Loucy (cell line): ENCODE measurements at regions not wholly inside any gene's neighbourhood (a gene's known extent, or its start where the extent isn't known, plus 50 kb on each side); places are given as distances from the start of the nearest gene placed in this dataset.

Experiments
- H2AFZ ChIP-seq: fragments of 200-600 bp; sonication (generic); 2 replicates; pipeline ENCODE4 v1.6.0; 2016; ENCODE audit warnings: antibody characterized with exemption, mild to moderate bottlenecking, low read length, moderate library complexity
- H3F3A ChIP-seq: fragments of 200-600 bp; 2 replicates; pipeline ENCODE4 v1.6.0; 2016; ENCODE audit warnings: antibody characterized with exemption, low read depth, mild to moderate bottlenecking
- H3K27me3 ChIP-seq: fragments of 200-600 bp; sonication (generic); 2 replicates; pipeline ENCODE4 v1.6.1; 2014; ENCODE audit warnings: low read length, mild to moderate bottlenecking; ENCODE audit not compliant: insufficient read depth, poor library complexity, severe bottlenecking
- H3K36me3 ChIP-seq: fragments of 200-600 bp; sonication (generic); 2 replicates; pipeline ENCODE4 v1.6.1; 2016; ENCODE audit warnings: low read length; ENCODE audit not compliant: insufficient read depth
- H3K4me1 ChIP-seq: fragments of 200-600 bp; sonication (generic); 2 replicates; pipeline ENCODE4 v1.5.1; 2014; ENCODE audit warnings: low read length, mild to moderate bottlenecking; ENCODE audit not compliant: insufficient read depth, poor library complexity, severe bottlenecking
- H3K4me2 ChIP-seq: fragments of 200-600 bp; sonication (generic); 2 replicates; pipeline ENCODE4 v1.6.0; 2014; ENCODE audit warnings: antibody characterized with exemption, low read length, low read depth, mild to moderate bottlenecking; ENCODE audit not compliant: poor library complexity, severe bottlenecking
- H3K4me3 ChIP-seq: fragments of 200-600 bp; sonication (generic); 2 replicates; pipeline ENCODE4 v1.5.1; 2014; ENCODE audit warnings: low read length, mild to moderate bottlenecking, mixed read lengths; ENCODE audit not compliant: poor library complexity, severe bottlenecking
- H3K79me2 ChIP-seq: fragments of 200-600 bp; sonication (generic); 2 replicates; pipeline ENCODE4 v1.6.1; 2014; ENCODE audit warnings: low read length; ENCODE audit not compliant: insufficient read depth
- H3K9ac ChIP-seq: fragments of 200-600 bp; sonication (generic); 2 replicates; pipeline ENCODE4 v1.6.0; 2014; ENCODE audit warnings: mild to moderate bottlenecking, low read depth, low read length, moderate library complexity; ENCODE audit not compliant: poor library complexity, severe bottlenecking
- H3K9me2 ChIP-seq: fragments of 200-600 bp; sonication (generic); replicated peaks from 2 replicates; pipeline ENCODE4 v1.6.1; 2016; ENCODE audit warnings: low read depth, low read length, mixed read lengths
- H3K9me3 ChIP-seq: fragments of 200-600 bp; sonication (generic); 2 replicates; pipeline ENCODE4 v1.6.1; 2014; ENCODE audit warnings: mild to moderate bottlenecking, antibody characterized with exemption, low read length, low read depth; ENCODE audit not compliant: insufficient read depth
- H4K20me1 ChIP-seq: fragments of 200-600 bp; sonication (generic); 2 replicates; pipeline ENCODE4 v1.6.0; 2014; ENCODE audit warnings: antibody characterized with exemption, low read length, mild to moderate bottlenecking; ENCODE audit not compliant: insufficient read depth, poor library complexity, severe bottlenecking
- CTCF ChIP-seq: fragments of 200-600 bp; sonication (generic); conservative IDR thresholded peaks from 2 replicates; pipeline ENCODE4 v1.5.1; 2014; ENCODE audit warnings: mild to moderate bottlenecking, antibody characterized with exemption, low read length
- EZH2phosphoT487 ChIP-seq: fragments of 200-600 bp; IDR thresholded peaks from 2 replicates; pipeline ENCODE4 v1.6.1; 2018; ENCODE audit warnings: antibody characterized with exemption, mild to moderate bottlenecking, moderate library complexity, borderline replicate concordance

GRCh38 chr7:109111086-109111485 is 541.4 kb downstream of the DNAJB9 start:
- H4K20me1 ChIP-seq: no peaks in the 10 kb centered on the region
- H3K36me3 ChIP-seq: no peaks in the 10 kb centered on the region
- no peaks in the 10 kb centered on the region for H3K4me1 ChIP-seq
- H3K4me3 ChIP-seq: no peak overlapping the region
- H2AFZ ChIP-seq: no peak overlapping the region
- H3K4me2 ChIP-seq: no peak overlapping the region
- H3F3A ChIP-seq: no peaks in the 10 kb centered on the region
- no peak for TF ChIP-seq CTCF
- H3K9ac ChIP-seq: no peak overlapping the region
- H3K27me3 ChIP-seq: no peaks in the 10 kb centered on the region
- H3K79me2 ChIP-seq: no peaks in the 10 kb centered on the region
- no peaks in the 10 kb centered on the region for H3K9me3 ChIP-seq
- H3K9me2 ChIP-seq: no peaks in the 10 kb centered on the region

- Histone ChIP-seq H3K79me2 (no peaks in the 10 kb centered on the region), H2AFZ (no peak overlapping the region), H3F3A (no peaks in the 10 kb centered on the region), H3K27me3 (no peaks in the 10 kb centered on the region), H3K4me2 (no peak overlapping the region), H3K9me3 (no peaks in the 10 kb centered on the region), H3K9me2 (no peaks in the 10 kb centered on the region), H3K4me3 (no peak overlapping the region), H4K20me1 (no peaks in the 10 kb centered on the region), H3K36me3 (no peaks in the 10 kb centered on the region), H3K9ac (no peak overlapping the region), H3K4me1 (no peaks in the 10 kb centered on the region)
- TF ChIP-seq EZH2phosphoT487: no peak
- no peak for TF ChIP-seq CTCF
Measured at GRCh38 chr7:109121599-109122300, 552.1 kb downstream of the DNAJB9 start.

GRCh38 chr7:109125001-109125400 is 555.3 kb downstream of the DNAJB9 start:
- Histone ChIP-seq H3K79me2 (no peaks in the 10 kb centered on the region), H3K9me3 (no peaks in the 10 kb centered on the region; the same call in 1 of the 2 replicates), H2AFZ (no peak overlapping the region), H3F3A (no peaks in the 10 kb centered on the region), H3K9me2 (no peaks in the 10 kb centered on the region), H3K27me3 (no peaks in the 10 kb centered on the region), H3K9ac (no peak overlapping the region), H3K4me2 (no peak overlapping the region), H3K4me1 (no peaks in the 10 kb centered on the region), H4K20me1 (no peaks in the 10 kb centered on the region), H3K36me3 (no peaks in the 10 kb centered on the region), H3K4me3 (no peak overlapping the region)
- TF ChIP-seq EZH2phosphoT487: no peak
- no peak for TF ChIP-seq CTCF
